Panc1 (cell line): ENCODE measurements at regions not wholly inside any gene's neighbourhood (a gene's known extent, or its start where the extent isn't known, plus 50 kb on each side); places are given as distances from the start of the nearest gene placed in this dataset.

Source experiments
- POLR2AphosphoS5 ChIP-seq: IDR thresholded peaks from 2 replicates; pipeline ENCODE4 v1.6.1; 2012; ENCODE audit warnings: mild to moderate bottlenecking, low read depth, low read length, moderate library complexity
- TCF7L2 ChIP-seq: IDR thresholded peaks from 2 replicates; pipeline ENCODE4 v1.6.1; 2011; ENCODE audit warnings: mild to moderate bottlenecking, low read depth, low read length, inconsistent platforms
- TF ChIP-seq, protein P1 (sequence below): fragments of 450-650 bp; IDR thresholded peaks from 2 replicates; pipeline ENCODE4 v1.5.1; 2017; ENCODE audit warnings: mild to moderate bottlenecking
- TF ChIP-seq, protein P2 (sequence below), 2 experiments: IDR thresholded peaks; 2 replicates each; pipeline ENCODE4 v1.6.1; 2011 to 2012; ENCODE audit warnings: low read depth in 2 of 2, control low read depth in 1 of 2, low read length in 1 of 2, mild to moderate bottlenecking in 1 of 2, moderate library complexity in 1 of 2; ENCODE audit not compliant: insufficient read depth in 1 of 2

DNA sequence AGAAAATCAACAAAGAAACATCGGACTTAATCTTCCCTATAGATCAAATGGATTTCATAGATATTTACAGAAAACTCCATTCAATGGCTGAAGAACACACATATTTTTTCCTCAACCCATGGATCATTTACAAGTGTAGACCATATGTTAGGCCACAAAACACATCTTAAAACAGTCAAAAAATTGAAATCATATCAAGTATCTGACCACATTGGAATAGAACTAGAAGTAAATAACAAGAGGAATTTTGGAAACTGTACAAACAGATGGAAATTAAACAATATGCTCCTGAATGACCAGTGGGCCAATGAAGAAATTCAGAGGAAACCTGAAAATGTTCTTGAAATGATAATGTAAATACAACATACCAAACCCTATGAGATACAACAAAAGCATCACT is 323.1 kb upstream of the GPR149 start:
- no peak for TF ChIP-seq POLR2AphosphoS5
- TF ChIP-seq, protein P1, sequence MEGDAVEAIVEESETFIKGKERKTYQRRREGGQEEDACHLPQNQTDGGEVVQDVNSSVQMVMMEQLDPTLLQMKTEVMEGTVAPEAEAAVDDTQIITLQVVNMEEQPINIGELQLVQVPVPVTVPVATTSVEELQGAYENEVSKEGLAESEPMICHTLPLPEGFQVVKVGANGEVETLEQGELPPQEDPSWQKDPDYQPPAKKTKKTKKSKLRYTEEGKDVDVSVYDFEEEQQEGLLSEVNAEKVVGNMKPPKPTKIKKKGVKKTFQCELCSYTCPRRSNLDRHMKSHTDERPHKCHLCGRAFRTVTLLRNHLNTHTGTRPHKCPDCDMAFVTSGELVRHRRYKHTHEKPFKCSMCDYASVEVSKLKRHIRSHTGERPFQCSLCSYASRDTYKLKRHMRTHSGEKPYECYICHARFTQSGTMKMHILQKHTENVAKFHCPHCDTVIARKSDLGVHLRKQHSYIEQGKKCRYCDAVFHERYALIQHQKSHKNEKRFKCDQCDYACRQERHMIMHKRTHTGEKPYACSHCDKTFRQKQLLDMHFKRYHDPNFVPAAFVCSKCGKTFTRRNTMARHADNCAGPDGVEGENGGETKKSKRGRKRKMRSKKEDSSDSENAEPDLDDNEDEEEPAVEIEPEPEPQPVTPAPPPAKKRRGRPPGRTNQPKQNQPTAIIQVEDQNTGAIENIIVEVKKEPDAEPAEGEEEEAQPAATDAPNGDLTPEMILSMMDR = no peak
- no peak for TF ChIP-seq TCF7L2
- TF ChIP-seq, protein P2, sequence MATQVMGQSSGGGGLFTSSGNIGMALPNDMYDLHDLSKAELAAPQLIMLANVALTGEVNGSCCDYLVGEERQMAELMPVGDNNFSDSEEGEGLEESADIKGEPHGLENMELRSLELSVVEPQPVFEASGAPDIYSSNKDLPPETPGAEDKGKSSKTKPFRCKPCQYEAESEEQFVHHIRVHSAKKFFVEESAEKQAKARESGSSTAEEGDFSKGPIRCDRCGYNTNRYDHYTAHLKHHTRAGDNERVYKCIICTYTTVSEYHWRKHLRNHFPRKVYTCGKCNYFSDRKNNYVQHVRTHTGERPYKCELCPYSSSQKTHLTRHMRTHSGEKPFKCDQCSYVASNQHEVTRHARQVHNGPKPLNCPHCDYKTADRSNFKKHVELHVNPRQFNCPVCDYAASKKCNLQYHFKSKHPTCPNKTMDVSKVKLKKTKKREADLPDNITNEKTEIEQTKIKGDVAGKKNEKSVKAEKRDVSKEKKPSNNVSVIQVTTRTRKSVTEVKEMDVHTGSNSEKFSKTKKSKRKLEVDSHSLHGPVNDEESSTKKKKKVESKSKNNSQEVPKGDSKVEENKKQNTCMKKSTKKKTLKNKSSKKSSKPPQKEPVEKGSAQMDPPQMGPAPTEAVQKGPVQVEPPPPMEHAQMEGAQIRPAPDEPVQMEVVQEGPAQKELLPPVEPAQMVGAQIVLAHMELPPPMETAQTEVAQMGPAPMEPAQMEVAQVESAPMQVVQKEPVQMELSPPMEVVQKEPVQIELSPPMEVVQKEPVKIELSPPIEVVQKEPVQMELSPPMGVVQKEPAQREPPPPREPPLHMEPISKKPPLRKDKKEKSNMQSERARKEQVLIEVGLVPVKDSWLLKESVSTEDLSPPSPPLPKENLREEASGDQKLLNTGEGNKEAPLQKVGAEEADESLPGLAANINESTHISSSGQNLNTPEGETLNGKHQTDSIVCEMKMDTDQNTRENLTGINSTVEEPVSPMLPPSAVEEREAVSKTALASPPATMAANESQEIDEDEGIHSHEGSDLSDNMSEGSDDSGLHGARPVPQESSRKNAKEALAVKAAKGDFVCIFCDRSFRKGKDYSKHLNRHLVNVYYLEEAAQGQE (IDR thresholded peaks at IDR 0.05; ENCODE audit: insufficient read depth in 1 of 2, low read depth in 2 of 2, low read length in 1 of 2) = no peak
